CD14-positive monocyte (primary cell): ENCODE measurements at regions not wholly inside any gene's neighbourhood (a gene's known extent, or its start where the extent isn't known, plus 50 kb on each side); places are given as distances from the start of the nearest gene placed in this dataset.

Source experiments
- DNase-seq, 3 donors: peaks; one replicate each; pipeline ENCODE4 v3.0.0-alpha.2; 2011 to 2022
- H2AFZ ChIP-seq: 2 replicates; pipeline ENCODE4 v1.6.0; 2012; ENCODE audit warnings: mild to moderate bottlenecking, low read depth, low read length, inconsistent platforms; ENCODE audit not compliant: insufficient read depth, poor library complexity, severe bottlenecking
- H3K27ac ChIP-seq, 2 donors: 1 replicate in 1 of 2; 2 replicates in 1 of 2; pipeline ENCODE4 v1.5.1; 2012 to 2013; ENCODE audit warnings: low read length in 2 of 2, control low read depth in 1 of 2, inconsistent platforms in 1 of 2, low read depth in 1 of 2, mild to moderate bottlenecking in 1 of 2
- H3K27me3 ChIP-seq, 2 donors: one replicate each; pipeline versions ENCODE4 v1.6.0 to v1.6.1; 2011 to 2013; ENCODE audit warnings: low read length in 2 of 2; ENCODE audit not compliant: control insufficient read depth in 2 of 2, insufficient read depth in 2 of 2
- H3K36me3 ChIP-seq, 2 donors: replicated peaks in 1 of 2; 1 replicate in 1 of 2; 2 replicates in 1 of 2; pipeline versions ENCODE4 v1.5.1 to v1.6.1; 2012 to 2013; ENCODE audit warnings: low read length in 2 of 2, control low read depth in 1 of 2, inconsistent platforms in 1 of 2, mild to moderate bottlenecking in 1 of 2; ENCODE audit not compliant: insufficient read depth in 2 of 2, control insufficient read depth in 1 of 2
- H3K4me1 ChIP-seq, 2 donors: 1 replicate in 1 of 2; 2 replicates in 1 of 2; pipeline versions ENCODE4 v1.5.1 to v1.6.1; 2012 to 2013; ENCODE audit warnings: low read length in 2 of 2, control low read depth in 1 of 2, inconsistent platforms in 1 of 2, mild to moderate bottlenecking in 1 of 2, moderate library complexity in 1 of 2; ENCODE audit not compliant: insufficient read depth in 2 of 2, control insufficient read depth in 1 of 2
- H3K4me2 ChIP-seq: replicated peaks from 2 replicates; pipeline ENCODE3; 2012; ENCODE audit warnings: low read length, moderate library complexity, mild to moderate bottlenecking; ENCODE audit not compliant: poor library complexity, severe bottlenecking; ENCODE audit errors: extremely low read depth
- H3K4me3 ChIP-seq, 3 experiments: fragments of 200-600 bp in 1 of 3; sonication (generic) in 1 of 3; replicated peaks in 1 of 3; 1 replicate in 2 of 3; 2 replicates in 1 of 3; pipeline ENCODE4 v1.5.1; 2011 to 2013; ENCODE audit warnings: low read length in 3 of 3, mild to moderate bottlenecking in 3 of 3, control low read depth in 2 of 3, low read depth in 2 of 3, inconsistent platforms in 1 of 3, moderate library complexity in 1 of 3
- H3K79me2 ChIP-seq: 2 replicates; pipeline ENCODE4 v1.6.0; 2012; ENCODE audit warnings: mild to moderate bottlenecking, control low read depth, inconsistent platforms, low read length, moderate library complexity; ENCODE audit not compliant: insufficient read depth
- H3K9ac ChIP-seq: 2 replicates; pipeline ENCODE4 v1.6.0; 2017; ENCODE audit warnings: low read length, mild to moderate bottlenecking; ENCODE audit not compliant: insufficient read depth, poor library complexity, severe bottlenecking
- H3K9me3 ChIP-seq, 2 donors: replicated peaks in 1 of 2; 1 replicate in 1 of 2; 2 replicates in 1 of 2; pipeline versions ENCODE4 v1.5.1 to v1.6.1; 2012 to 2013; ENCODE audit warnings: low read length in 2 of 2, control low read depth in 1 of 2; ENCODE audit not compliant: control insufficient read depth in 1 of 2, insufficient read depth in 1 of 2
- H4K20me1 ChIP-seq: 2 replicates; pipeline ENCODE4 v1.6.0; 2012; ENCODE audit warnings: mild to moderate bottlenecking, low read length, control low read depth, moderate library complexity; ENCODE audit not compliant: insufficient read depth
- H3K27ac Mint-ChIP-seq, 7 donors: one replicate each; pipeline ENCODE4 v1.8.0; 2020; ENCODE audit warnings: mild to moderate bottlenecking in 7 of 7, mixed read lengths in 7 of 7, moderate library complexity in 6 of 7, inconsistent platforms in 2 of 7
- H3K27me3 Mint-ChIP-seq, 3 donors: one replicate each; pipeline ENCODE4 v1.8.0; 2021 to 2022; ENCODE audit warnings: low read depth in 3 of 3, mild to moderate bottlenecking in 3 of 3, mixed read lengths in 3 of 3, moderate library complexity in 3 of 3, inconsistent platforms in 1 of 3
- H3K36me3 Mint-ChIP-seq, 2 donors: one replicate each; pipeline ENCODE4 v1.8.0; 2020; ENCODE audit warnings: mixed read lengths in 2 of 2, inconsistent platforms in 1 of 2, mild to moderate bottlenecking in 1 of 2
- H3K4me1 Mint-ChIP-seq: one replicate; pipeline ENCODE4 v1.8.0; 2020; ENCODE audit warnings: mild to moderate bottlenecking, mixed read lengths
- H3K4me3 Mint-ChIP-seq, 2 donors: one replicate each; pipeline ENCODE4 v1.8.0; 2020; ENCODE audit warnings: mild to moderate bottlenecking in 2 of 2, mixed read lengths in 2 of 2, moderate library complexity in 1 of 2
- H3K9me3 Mint-ChIP-seq, 7 donors: one replicate each; pipeline ENCODE4 v1.8.0; 2020 to 2022; ENCODE audit warnings: mixed read lengths in 7 of 7, mild to moderate bottlenecking in 6 of 7, moderate library complexity in 6 of 7, inconsistent platforms in 2 of 7
- WGBS: methylation state at CpG from one replicate; pipeline ENCODE4 v1.1.5; 2013; ENCODE audit warnings: missing lambda C conversion rate; ENCODE audit not compliant: insufficient coverage; 5-methylcytosine and 5-hydroxymethylcytosine counted together
- intact Hi-C, 2 donors: fragments of 100-400 bp; cut with micrococcal nuclease; formaldehyde crosslinking; loops; one replicate each; pipeline versions ENCODE4 v1.15.0 to v1.15.1; 2023
- TF ChIP-seq, protein P1 (sequence below): fragments of 200-600 bp; IDR thresholded peaks from one replicate; pipeline ENCODE4 v1.8.0; 2022; ENCODE audit warnings: antibody characterized with exemption, mild to moderate bottlenecking

DNA sequence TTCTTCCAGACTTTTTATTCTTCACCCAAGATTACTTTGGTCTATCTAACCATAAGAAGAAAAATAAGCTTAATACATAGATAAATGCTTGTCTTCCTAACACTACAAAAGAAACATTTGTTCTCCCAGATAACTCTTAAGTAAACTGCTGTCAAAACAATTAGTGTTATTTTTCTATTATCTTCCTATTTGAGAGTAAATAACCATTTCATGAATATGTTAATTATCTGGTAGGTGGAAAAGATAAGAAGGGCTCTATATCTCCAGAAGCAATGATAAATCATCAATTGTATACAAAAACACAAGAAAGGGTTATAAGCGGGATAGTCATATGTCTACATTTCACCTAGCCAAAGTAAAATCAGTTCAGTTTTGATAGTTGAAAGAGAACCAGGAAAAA is 180.4 kb downstream of the ZIC3 start:
- no peak overlapping the region for H3K9ac ChIP-seq
- Mint-ChIP-seq H3K4me1 (no peaks in the 10 kb centered on the region), H3K36me3 (no peaks in the 10 kb centered on the region), H3K27ac (no peak overlapping the region), H3K9me3 (peaks cover 0 to 9% (median 3%) of the 10 kb centered on the region in 7 donors), H3K27me3 (peaks cover 0 to 7% (median 2%) of the 10 kb centered on the region in 3 donors), H3K4me3 (no peak overlapping the region)
- H3K27ac ChIP-seq = no peak overlapping the region
- no peaks in the 10 kb centered on the region for H3K4me1 ChIP-seq
- no peaks in the 10 kb centered on the region for H4K20me1 ChIP-seq
- DNase-seq = no peak
- H3K27me3 ChIP-seq = peaks cover 0 to 2% of the 10 kb centered on the region in 2 donors
- H2AFZ ChIP-seq = no peak overlapping the region
- H3K4me2 ChIP-seq = no peak overlapping the region
- no peak overlapping the region for H3K4me3 ChIP-seq
- intact Hi-C loops = no loop called here
- no peaks in the 10 kb centered on the region for H3K9me3 ChIP-seq
- WGBS = no CpG with 5 or more reads among the region's 1 CpG
- H3K79me2 ChIP-seq = no peaks in the 10 kb centered on the region
- TF ChIP-seq, protein P1, sequence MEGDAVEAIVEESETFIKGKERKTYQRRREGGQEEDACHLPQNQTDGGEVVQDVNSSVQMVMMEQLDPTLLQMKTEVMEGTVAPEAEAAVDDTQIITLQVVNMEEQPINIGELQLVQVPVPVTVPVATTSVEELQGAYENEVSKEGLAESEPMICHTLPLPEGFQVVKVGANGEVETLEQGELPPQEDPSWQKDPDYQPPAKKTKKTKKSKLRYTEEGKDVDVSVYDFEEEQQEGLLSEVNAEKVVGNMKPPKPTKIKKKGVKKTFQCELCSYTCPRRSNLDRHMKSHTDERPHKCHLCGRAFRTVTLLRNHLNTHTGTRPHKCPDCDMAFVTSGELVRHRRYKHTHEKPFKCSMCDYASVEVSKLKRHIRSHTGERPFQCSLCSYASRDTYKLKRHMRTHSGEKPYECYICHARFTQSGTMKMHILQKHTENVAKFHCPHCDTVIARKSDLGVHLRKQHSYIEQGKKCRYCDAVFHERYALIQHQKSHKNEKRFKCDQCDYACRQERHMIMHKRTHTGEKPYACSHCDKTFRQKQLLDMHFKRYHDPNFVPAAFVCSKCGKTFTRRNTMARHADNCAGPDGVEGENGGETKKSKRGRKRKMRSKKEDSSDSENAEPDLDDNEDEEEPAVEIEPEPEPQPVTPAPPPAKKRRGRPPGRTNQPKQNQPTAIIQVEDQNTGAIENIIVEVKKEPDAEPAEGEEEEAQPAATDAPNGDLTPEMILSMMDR = no peak
- H3K36me3 ChIP-seq = no peaks in the 10 kb centered on the region

DNA sequence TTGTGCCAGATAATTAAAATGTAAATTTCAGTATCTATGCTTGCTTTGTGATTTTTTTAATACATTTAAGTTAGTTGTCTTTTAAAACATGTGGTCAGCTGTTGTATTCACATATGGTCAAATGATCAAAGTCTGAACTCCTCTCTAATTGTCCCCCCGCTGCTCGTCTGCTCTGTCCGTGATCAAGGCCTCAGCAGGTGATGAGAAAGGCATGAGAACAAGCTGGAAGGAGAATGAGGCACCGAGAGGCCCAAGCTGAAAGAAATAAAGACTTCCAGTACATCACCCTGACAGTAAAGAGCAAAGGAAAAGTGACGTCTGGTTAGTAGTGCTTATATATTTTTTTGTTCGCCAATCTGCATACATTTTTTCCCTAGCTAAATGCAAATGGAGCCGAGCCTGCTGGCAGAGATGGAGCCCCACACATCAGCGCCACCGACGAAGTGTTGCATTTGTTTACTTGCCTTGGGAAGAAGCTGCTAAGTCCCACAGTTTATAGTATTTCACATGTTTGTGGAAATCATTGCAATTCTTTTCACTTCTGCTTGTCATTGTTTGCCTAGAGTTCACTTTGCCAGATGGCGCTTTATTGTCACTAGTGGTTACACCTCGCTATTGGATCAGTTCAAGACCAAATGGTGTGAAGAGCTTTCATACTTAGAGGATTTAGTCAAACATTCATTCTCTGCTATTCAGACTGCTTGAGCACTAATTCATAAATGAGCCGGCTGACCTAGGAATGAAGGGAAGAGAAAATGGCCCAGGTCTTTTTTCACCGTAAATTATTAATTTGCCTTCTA is 181.5 kb downstream of the ZIC3 start:
- no peaks in the 10 kb centered on the region for H3K4me1 Mint-ChIP-seq
- intact Hi-C loops = no loop called here
- H3K79me2 ChIP-seq = no peaks in the 10 kb centered on the region
- TF ChIP-seq, protein P1 = no peak
- H3K9ac ChIP-seq = no peak overlapping the region
- H3K9me3 Mint-ChIP-seq = peaks cover 0 to 7% (median under 1%) of the 10 kb centered on the region in 7 donors
- H3K4me2 ChIP-seq = no peak overlapping the region
- no peaks in the 10 kb centered on the region for H3K4me1 ChIP-seq
- peaks cover 0 to 2% of the 10 kb centered on the region in 2 donors for H3K27me3 ChIP-seq
- no peak for DNase-seq
- no peak overlapping the region for H2AFZ ChIP-seq
- H3K36me3 ChIP-seq = no peaks in the 10 kb centered on the region
- H3K27ac Mint-ChIP-seq = no peak overlapping the region
- no peaks in the 10 kb centered on the region for H3K9me3 ChIP-seq
- no peak overlapping the region for H3K27ac ChIP-seq
- H3K27me3 Mint-ChIP-seq = peaks cover 0 to 7% (median 2%) of the 10 kb centered on the region in 3 donors
- no peaks in the 10 kb centered on the region for H3K36me3 Mint-ChIP-seq
- no peaks in the 10 kb centered on the region for H4K20me1 ChIP-seq
- no CpG with 5 or more reads among the region's 14 CpGs for WGBS
- no peak overlapping the region for H3K4me3 Mint-ChIP-seq
- no peak overlapping the region for H3K4me3 ChIP-seq
